ACHN (cell line): ENCODE measurements at regions not wholly inside any gene's neighbourhood (a gene's known extent, or its start where the extent isn't known, plus 50 kb on each side); places are given as distances from the start of the nearest gene placed in this dataset.

Experiments
- DNase-seq: peaks from one replicate; pipeline ENCODE4 v3.0.0-alpha.2; 2015
- in situ Hi-C: cut with HindIII; loops from 2 replicates; pipeline ENCODE4 v1.10.0; 2017; ENCODE audit warnings: low sequenced_read_pairs, low pct_ligation_motif_present, low pct_unique_long_range_greater_than_20kb

DNA sequence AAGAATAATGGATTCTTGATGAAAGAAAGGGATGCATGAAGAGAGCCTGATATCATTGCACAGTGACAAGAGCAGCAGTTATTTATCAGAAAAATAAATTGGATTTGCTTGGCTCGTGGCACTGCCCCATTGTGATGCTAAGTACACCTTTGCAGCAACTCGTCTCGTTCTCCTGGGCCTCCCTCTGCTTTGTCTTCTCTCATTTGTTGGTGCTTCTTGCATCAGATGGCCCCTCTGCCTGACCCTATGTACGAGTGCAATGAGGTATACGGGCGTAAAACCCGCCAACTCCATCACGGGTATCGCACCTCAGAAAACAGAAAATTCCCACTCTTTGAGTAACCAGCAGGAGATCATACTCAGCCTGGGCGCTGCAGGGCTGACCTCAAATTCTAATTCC, 107.2 kb upstream of the C10orf90 start:
- in situ Hi-C loops: no loop called here
- DNase-seq: no peak

DNA sequence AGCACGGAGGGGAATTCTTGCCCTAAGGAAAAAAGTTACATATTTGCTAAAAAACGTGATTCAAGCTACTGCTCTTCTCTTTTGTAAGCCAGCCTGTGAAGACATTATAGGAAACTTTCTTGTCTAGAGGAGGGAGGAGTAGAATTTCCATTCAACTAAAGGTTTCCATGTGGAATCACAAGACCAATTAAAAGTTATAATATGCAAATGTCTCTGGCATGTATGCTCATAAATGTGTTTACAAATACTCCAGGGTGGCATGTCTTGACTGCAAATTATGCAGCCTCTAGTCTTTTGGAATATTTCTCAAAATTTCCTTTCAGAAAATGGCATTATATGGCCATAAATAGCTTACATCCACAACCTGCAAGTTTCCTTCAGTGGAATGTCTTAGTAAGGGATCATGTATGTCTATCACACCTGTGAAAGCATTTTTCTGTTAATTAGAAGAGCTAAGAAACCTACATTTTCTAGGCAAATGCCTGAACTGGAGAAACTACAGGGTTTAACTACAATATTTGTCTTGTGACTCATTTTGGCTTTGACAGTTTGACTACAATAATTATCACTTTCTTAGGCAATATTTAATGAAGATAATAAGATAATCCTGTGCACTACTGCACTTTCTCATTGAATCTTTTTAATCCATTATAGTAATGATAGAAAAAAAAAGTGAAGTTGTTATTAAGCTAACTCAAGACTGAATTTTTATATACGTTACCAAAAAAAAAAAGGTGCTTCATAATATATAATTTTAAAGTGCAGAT, 111.1 kb upstream of the C10orf90 start:
- DNase-seq: no peak
- in situ Hi-C loops: no loop called here

DNA sequence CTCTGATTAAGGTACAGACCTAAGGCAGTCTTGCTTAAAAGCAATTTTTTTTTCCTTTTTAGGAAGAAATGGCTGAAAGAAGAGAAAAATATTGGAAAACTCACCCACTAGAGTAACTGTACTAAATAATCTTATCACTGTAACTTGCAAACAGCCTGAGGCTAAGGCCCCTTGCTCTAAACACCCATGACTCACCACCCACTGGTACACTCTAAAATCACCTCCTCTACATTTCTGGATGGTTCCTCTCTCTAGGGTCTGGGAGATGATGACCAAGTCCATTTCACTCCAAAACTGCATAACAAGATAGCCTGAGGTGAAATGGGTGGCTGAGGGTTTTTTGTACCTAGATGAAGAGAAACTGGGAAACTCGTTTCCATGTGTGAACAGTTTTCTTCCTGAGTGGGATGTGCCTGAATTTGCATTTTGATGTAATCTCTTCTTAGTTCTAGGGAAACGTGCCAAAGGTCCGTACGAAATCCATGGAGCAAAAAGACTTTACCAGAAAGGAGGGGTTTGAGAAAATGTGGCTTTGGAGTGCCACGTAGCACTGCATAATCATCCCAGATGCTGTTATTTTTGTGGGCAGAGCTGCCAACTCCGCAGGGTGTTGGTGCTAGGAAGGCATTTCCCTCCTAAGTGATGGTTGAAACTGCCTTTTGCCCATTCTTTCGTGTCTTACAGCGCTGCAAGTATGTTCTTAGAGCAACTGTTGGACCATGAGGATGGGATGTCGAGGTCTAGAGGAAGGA, 113.5 kb upstream of the C10orf90 start:
- no peak for DNase-seq
- in situ Hi-C loops: no loop called here

DNA sequence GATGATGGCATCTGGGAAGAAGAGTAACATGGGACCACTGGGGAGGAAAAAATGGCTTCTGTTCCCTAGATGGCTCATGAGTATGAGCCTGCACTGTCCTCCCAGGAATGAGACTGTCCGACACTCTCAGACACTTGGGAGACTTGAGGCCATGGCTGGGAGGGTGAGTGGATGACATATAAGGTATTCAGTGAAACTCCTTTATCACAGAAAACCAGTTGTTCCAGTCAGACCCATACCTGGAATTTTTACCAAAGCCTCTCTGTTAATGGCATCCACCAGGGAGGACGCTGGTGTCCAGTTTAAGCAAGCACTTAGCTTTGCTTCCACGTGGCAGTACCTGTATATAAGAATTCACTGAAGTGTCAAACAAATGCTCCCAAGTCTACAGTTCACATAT, 116.7 kb upstream of the C10orf90 start:
- in situ Hi-C loops: no loop called here
- no peak for DNase-seq

DNA sequence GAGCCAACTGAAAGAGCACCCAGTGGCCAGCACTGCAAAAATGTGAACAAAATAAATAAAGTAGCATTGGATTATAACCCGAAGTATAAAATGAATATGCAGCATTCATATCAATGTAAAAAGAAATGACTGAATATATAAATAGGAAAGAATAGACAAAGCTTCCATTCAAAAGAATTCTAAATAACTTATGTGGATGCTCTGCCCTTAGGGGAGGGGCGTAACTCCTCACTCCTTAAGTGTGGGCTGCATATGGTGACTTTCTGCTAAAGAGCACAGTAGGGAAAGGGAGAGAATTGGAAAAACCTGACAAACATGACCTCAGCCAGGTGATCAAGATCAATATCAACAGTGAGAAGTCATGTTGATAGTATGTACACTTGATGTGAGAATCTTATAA, 109.9 kb upstream of the DOCK1 start:
- in situ Hi-C loops: no loop called here
- DNase-seq: no peak

DNA sequence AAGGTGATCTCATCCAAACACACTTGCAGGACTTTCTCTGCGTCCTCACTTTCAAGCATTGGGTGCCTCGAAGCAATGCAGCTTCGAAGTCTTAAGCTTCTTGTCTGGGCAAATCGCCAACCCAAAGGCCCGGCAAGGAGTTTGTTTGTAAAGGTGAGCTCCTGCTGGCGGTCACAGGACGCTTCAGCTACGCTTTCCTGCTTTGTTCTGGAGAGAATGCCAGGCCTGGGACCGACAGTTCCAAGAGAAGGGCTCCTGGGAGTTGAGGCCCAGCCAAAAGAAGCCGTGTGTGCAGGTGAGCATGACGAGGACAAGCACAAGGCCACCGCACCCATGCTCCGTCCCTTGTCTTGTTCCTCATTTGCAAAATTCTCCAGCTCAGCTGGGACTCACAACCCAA, 106.6 kb upstream of the DOCK1 start:
- in situ Hi-C loops: no loop called here
- no peak for DNase-seq

DNA sequence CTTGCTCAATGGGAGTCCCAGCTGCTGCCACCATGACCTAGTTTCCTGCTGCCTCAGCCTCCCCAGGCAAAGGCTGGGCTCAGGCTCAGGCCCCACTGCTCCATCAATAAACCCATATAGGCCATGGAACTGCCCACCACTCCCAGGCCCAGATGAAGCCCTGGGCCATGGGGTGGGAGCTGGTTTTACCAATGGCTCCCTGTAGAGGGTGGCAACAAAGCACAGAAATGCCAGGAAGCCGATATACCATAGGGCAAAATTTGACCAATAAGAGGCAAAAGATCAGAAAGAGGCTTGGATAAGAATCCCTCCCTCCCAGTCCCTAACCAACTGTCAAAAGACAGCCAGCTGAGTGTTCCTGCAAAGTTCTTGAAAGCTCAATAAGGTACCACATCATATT, 101.8 kb upstream of the DOCK1 start:
- DNase-seq: peak; percentile 12
- in situ Hi-C loops: no loop called here

DNA sequence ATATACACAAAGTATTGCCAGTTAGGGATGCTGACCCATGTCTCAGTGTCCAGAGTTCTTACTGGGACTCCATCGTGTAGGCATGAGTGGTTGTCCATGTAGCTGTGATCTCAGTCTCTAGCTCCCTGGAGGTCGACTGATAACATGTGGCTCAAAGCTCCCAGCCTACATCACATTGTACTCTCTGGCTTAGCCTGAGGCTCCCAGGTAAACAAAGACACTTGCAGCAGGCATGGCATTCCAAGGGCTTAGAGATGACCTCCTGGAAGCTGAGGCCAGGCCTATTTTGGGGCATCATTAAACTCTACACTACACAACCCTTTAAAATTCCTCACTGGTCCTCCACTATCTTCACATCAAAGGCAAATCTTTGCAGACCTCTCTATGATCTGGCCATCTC, 100.8 kb upstream of the DOCK1 start:
- DNase-seq: no peak
- in situ Hi-C loops: no loop called here

DNA sequence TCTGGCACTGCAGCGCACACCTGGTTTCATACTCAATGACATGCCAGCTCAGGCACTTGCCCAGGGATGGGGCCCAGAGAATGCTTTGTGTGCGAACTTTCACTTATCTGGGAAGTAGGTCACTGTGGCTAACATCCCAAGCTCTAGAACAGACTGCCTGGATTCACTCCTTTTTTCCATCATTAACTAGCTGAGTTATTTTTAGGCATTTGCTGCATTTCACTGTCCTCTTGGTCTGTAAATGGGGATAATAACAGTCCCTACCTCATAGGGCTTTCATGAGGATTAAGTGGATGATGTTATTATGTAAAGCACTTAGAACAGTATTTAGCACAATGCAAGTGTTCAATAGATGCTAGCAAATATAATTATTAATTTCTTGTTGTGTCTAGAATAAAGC, 98.7 kb upstream of the DOCK1 start:
- no peak for DNase-seq
- in situ Hi-C loops: no loop called here

DNA sequence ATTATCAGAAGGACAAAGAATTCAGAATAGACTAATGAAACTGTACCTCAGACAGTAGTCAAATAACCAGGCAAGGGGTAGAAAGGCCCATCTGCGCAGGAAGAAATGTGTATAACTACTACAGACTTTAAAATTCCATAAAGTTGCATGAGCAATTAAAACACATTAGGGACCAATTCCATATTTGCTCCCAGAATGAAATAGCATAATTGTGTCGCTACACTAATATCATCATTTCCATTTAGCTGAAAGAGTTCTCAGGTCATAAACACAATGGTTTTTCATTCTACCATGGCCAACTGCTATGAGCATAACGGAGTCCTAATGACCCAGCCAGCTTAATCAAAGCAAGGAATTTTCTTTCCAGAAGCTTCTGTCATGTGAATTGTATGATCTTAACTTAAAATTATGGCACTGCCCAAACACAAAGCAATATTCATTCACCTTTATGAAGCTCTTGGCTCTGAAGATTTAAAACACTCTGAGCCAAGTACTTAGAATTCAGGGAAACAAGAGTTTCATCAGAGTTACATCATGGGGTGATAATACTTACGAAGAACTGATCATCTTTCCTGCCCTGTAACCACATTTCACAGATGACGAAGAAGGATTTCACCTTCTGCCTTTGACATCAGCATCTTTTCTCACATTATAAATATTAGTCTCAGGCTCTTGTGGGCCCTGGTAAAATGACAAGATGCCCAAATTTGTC, 98.1 kb upstream of the DOCK1 start:
- DNase-seq: no peak
- in situ Hi-C loops: no loop called here

DNA sequence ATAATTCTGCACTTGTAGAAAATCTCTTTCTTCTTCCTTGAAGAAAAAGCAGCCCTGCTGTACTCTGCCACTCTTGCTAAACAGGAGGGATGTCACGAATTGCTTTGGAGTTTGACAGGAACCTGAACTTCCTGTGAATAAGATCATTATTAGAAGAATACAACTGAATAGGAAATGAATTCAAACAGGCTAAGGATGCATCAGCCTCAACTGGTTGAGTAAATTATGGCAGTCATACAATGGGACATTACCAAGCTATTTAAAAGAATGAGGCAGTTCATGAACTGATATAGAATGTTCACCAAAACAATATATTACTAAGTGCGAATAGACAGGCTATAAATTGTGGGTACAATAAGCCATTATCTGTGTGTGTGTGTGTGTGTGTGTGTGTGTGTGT, 97.1 kb upstream of the DOCK1 start:
- DNase-seq: no peak
- in situ Hi-C loops: no loop called here

DNA sequence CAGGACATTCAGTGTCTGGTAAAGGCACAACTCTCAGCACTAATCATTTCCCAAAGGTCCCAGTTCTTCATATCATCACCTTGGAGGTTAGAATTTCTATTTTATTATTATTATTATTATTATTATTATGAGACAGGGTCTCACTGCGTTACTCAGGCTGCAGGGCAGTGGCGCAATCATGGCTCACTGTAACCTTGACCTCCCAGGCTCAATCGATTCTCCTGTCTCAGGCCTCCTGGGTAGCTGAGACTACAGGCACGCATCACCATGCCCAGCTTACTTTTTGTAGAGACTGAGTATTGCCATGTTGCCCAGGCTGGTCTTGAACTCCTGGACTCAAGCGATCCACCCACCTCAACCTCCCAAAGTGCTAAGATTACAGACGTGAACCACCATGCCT, 91.8 kb upstream of the DOCK1 start:
- no peak for DNase-seq
- in situ Hi-C loops: no loop called here

DNA sequence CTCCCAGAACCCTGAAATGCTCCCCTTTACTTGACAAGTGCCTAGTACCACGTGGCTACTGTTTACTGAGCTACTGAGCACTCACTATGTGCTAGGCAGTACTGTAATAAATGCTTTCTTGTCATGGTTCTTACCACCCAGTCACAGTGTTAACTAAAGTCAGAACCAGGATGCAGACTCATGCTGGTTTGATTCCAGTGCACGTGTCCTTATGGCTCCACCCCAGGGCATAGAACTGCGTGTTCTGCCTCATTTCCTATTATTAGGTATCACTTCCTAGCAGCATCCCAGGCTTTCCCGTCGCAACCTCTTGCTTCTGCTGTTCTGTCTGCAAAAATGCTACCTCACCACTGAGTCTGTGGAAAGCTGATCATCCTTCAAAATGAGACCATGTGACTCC, 71.7 kb upstream of the DOCK1 start:
- in situ Hi-C loops: no loop called here

DNA sequence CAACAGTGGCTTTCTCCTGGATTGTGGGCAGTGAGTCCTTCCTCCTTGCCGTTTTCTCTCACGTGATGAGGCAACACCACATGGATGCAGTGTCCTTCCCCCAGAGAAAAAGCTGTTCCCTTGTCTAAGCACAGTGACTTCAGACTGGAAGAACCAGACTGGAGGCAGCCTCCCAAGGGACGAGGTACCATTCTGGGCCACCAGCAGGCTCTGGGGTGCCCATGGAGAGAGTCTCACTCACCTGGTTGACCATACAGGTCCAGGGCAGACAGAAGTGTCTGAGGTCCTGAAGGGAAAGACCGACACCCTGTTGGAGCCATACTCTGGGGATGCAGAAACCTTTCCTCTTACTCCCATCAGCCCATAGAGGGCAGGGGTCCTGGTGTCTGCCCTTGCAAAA, 69.2 kb upstream of the DOCK1 start:
- in situ Hi-C loops: no loop called here
- no peak for DNase-seq

More for the DNA sequence above, 71.7 kb upstream of the DOCK1 start:
- DNase-seq: no peak

DNA sequence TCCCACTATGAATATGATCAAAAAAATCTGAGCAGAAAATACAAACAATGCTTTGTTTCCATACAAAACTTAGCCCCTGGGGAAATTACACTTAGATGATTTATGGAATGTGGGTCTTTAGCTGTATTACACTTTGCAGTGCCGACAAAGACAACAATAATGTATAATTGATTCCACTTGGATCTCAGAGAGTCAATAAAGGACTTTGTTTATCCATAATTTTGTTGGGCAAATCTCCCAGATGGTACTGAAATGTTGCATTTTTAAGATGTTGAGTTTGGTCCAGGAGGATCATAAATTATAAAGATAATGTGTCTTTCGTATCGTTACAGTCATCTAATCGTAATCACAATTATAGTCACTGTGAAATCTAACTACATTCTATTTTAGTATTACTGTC, 66.9 kb upstream of the DOCK1 start:
- in situ Hi-C loops: no loop called here
- DNase-seq: no peak

DNA sequence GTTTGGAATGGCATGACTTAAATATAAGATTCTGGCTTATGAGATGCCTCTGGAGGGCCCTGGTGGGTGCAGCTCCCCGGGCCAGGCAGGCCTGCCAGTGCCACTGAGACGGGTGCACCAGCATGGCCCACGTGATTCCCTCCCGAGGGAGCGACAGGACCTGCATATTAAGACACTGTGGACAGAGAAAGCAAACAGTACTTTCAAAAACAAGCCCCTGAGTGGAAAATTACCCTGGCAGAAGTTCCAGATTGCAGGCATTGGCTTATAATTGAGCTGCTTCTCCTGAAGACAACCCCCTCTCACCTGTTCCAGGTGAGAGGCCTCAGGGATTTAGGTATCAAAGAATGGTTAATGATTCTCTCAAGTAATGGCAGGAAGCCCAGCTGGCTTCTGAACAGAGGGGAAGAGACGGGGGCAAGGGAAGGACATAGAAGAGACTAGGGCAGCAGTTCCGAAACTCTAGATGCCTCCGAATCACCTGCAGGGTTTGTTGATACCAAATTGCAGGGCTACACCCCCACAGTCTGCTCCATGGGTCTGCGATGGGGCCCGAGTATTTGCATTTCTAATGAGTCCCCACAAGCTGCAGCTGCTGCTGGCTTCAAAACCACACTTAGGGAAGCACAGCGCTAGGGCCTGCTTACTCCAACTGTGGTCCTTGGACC, 66.0 kb upstream of the DOCK1 start:
- in situ Hi-C loops: no loop called here
- no peak for DNase-seq

DNA sequence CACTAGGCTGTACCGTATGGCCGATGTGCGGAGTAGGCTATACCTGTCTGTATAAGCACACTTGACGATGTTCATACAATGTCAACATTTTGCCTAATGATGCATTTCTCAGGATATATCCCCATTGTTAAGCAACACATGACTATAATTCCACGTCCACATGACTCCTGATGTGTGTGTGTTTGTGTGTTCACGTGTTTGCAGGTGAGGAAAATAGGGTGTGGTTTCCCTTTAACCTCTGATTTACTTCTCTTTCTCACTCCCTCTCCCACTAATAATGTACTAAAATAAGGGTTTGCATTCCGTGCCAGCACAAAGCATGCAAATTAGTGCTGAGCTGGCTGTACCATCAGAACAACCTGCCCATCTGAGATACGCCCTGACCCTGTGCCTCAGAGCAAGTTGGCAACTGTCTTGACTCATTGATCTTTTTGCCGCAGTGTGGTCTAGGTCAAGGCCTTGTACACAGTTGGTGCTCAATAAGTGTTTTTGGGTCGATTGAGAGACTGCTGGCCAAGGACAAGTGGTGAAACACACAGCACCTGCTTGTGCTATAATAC, 64.6 kb upstream of the DOCK1 start:
- in situ Hi-C loops: no loop called here
- DNase-seq: no peak

DNA sequence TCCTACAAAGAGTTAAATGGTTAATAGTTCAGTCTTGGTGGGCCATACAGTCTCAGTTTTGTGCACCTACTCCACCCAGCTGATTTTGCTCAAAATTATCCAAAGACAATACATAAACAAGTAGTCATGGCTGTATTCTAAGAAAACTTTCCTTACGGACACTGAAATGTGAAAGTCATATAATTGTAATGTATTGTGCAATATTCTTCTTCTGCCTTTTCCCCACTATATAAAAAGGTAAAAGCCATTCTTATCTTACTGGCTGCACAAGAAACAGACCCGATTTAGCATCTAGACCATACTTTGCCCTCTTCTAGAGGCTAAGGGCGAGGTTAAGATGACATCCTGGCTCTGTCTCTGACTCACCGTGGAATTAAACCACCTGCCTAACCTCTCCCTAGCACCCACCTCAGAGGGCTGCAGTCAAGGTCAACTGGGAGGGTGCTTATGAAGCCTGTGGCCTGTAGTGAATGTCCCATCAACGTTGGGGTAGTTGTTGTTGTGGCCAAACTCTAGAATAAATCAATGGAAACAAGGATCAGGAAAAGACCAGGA, 63.8 kb upstream of the DOCK1 start:
- DNase-seq: no peak
- in situ Hi-C loops: no loop called here

DNA sequence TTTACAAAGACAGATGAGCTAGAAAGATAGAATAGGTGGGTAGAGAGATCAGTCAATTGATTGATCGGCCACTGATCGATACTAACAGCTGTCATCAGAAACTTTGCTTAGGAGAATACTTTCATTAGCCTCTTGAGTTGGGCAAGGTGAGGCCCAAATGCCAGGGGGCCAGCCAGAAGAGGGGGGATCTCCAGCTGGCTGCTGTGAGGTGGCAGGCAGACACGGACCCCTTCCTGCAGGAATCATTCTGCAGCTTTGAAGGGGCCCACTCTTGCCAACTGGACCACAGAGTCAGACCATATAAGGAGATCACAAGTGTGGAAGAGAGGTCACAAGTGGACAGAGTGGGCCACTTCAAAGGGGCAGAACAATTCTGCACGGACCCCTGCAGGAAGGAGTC, 62.9 kb upstream of the DOCK1 start:
- in situ Hi-C loops: no loop called here
- no peak for DNase-seq
